ENCODE measurements at regions not wholly inside any gene's neighbourhood (a gene's known extent, or its start where the extent isn't known, plus 50 kb on each side); places are given as distances from the start of the nearest gene placed in this dataset.

DNA sequence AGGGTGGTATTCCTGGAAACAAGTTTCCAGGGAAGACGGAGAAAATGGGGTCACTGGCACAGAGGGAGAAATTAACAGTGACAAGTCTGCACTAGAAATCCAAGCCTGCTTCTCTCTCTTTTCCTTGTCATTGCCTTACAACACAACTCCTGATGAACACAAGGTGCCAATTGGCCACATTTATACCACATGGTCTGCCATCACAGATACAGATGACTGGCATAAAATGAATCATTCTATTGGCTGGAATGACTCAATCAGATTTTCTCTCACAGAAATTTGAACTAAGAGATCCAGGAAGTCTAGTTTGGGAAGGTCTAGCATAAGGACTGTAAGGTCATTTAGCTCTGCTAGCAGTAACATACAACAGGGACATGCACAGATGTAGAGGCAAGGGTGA lies 190.3 kb downstream of the LINC00237 start:
- TF ChIP-seq, protein P1, sequence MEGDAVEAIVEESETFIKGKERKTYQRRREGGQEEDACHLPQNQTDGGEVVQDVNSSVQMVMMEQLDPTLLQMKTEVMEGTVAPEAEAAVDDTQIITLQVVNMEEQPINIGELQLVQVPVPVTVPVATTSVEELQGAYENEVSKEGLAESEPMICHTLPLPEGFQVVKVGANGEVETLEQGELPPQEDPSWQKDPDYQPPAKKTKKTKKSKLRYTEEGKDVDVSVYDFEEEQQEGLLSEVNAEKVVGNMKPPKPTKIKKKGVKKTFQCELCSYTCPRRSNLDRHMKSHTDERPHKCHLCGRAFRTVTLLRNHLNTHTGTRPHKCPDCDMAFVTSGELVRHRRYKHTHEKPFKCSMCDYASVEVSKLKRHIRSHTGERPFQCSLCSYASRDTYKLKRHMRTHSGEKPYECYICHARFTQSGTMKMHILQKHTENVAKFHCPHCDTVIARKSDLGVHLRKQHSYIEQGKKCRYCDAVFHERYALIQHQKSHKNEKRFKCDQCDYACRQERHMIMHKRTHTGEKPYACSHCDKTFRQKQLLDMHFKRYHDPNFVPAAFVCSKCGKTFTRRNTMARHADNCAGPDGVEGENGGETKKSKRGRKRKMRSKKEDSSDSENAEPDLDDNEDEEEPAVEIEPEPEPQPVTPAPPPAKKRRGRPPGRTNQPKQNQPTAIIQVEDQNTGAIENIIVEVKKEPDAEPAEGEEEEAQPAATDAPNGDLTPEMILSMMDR (IDR thresholded peaks at IDR 0.05), result no peak
- TF ChIP-seq POLR2AphosphoS5 (IDR thresholded peaks at IDR 0.05; ENCODE audit: low read depth, low read length), result no peak
- TF ChIP-seq REST (IDR thresholded peaks at IDR 0.05; ENCODE audit: insufficient read depth in 1 of 2, low read depth in 2 of 2, low read length in 1 of 2), result no peak
